HG03432 (cell line): ENCODE measurements at regions not wholly inside any gene's neighbourhood (a gene's known extent, or its start where the extent isn't known, plus 50 kb on each side); places are given as distances from the start of the nearest gene placed in this dataset.
A peak's percentile ranks its signal among the peaks of the same experiment; 100 is the strongest.
"Not testable (repeated sequence)": the region's sequence is repeated elsewhere in the genome, so short reads cannot be mapped to it uniquely, and the experiment has no call there.

Experiments
- ATAC-seq: cut with Tn5 transposase; IDR thresholded peaks from one replicate; pipeline ENCODE4 v1.9.1; 2021; ENCODE audit warnings: mild to moderate bottlenecking, moderate library complexity; ENCODE audit not compliant: unreplicated experiment

DNA sequence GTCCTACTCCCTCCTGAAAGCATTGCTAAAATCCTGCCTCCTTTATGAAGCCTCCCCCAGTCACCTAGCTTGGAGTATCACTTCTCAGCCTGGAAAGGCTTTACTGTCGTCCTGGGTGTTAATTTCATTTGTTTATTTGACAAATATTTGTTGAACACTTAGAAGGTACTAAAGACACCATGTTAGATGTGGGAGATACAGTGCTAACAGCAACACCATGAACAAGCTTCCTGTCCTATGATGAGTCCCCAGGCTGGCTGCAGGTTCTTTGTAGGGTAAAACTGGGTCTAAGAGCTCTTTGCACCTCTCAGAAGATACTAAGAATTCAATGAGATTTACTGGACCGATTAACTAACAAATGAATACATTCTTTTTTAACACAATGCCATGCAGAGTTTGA lies 109.2 kb upstream of the TMEM170B start:
- ATAC-seq: peak; percentile 31

DNA sequence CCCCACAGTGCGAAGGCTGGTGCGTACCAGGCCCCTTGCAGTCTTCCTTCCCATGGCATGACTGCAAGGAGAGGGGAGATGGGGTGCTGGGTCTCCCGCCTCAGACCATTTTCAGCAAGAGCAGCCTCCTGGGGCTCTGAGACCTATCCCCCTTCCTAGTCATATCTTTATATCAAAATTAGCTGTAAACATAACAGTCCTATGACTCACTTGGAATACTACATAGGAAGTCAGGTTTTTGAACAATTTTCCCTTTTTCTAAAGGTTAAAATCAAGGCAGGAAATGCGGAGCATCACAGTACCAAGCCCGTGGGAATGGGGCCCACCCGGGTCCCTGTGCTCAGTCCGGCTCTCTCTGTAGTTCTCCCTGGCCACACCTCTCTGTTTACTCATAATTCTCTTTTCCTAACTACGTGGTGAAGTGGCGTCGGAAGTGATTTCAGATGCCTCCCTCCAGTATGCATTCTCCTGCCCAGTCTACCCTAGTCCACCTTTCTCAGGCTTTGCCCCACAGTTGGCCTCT lies 109.8 kb upstream of the TMEM170B start:
- no peak for ATAC-seq

DNA sequence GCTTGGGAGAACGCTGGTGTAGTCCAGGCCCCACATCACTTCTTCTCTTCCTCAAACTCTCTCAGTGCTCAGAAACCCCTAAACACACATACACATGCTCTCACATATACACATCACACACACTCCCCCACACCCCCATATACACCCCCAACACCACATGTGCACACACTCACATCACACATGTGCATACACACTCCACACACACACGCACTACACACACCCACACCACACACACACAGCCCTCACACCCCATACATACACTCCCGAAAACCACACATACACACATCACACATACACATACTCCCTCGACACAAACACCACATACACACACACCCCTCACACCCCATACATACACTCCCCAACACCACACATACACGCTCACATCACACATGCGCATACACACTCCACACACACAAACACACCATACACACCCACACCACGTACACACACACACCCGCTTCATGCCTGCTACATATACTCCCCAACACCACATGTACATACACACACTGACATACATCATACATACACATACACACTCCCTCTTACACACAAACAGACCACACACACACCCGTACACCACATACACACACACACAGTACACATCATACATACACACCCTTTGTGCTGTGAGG lies 110.3 kb upstream of the TMEM170B start:
- ATAC-seq: no peak

DNA sequence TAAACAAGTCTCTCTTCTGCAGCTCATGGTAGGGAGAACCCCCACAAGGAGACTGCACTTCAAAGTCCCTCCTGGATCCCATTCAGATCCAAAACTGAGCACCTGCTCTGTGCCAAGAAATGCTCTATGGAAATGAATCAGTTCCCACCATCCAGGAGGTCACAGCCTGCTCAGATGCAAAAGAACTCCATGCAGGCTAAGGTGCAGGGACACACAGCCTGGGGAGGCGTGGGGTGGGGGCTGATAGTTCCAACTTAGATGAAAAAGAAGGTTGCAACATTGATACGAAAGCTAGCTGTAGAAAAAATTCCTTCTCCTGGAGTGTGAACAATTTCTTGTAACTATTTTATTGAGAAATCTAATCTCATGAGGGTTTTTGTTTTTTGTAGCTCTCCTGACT lies 111.0 kb upstream of the TMEM170B start:
- no peak for ATAC-seq

DNA sequence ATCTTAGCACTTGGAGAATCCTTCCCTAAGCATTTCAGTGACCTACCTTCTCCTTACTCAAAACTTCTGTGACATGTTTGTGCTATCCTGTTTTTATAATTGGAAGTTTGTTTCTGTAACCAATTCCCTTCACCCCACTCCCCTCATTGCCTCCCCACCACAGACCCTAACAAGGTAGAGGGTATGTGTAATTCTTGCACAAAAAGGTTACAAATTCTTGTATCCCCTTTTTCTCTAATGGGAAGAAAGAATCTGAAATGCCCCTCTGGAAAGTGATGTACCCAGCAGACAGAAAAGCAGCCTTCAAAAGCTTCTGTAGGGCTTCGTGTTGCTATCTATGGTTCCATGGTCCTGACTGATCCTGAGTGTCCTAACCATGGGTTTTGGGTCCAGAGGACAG lies 111.7 kb upstream of the TMEM170B start:
- ATAC-seq: no peak

DNA sequence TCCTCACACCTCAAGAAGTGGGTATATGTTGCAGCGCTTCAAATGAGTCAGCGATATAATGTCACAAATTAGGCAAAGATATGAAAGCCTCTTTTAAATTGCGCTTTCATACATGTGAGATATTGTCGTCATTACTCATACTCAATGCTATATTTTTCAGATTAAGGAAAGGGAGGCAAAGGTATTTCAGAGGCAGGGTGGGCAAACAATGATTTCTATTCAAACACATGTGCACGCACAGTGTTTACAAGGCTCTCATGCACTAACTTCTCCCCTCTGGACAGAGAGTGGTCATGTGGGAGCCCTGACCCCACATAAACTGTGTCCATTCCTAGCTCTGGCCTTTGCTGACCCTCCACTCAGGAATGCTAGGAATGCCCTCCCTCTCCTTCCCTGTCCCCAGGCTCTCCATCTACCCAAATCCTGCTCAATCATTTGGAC lies 112.1 kb upstream of the TMEM170B start:
- no peak for ATAC-seq

DNA sequence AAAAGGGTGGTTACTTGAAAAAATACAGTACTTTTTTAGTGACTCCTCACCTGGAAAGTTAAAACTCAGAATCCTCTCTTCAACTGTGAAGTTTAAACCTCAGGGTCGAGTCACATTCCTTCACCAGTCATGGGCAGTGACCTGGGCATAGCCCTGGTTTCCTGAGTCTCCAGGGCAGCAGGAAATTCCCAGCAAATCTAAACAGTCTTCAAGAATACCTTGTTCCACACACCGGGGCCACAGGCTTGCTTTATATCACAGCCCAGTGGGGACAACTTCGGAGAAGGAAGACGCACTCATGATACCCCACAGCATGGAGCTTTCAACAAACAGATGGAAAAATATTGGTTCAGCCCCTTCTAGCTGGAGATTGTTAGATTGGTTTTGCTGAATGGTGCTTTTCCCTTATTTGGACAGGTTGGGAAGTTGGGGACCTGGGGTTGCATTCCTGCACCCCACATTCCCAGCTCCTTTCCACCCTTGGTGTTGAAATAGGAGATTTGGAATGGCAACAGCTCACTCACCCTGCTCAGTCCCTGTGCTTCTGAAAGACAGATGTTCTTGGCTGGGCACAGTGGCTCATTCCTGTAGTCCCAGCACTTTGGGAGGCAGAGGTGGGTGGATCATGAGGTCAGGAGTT lies 113.0 kb upstream of the TMEM170B start:
- no peak for ATAC-seq

DNA sequence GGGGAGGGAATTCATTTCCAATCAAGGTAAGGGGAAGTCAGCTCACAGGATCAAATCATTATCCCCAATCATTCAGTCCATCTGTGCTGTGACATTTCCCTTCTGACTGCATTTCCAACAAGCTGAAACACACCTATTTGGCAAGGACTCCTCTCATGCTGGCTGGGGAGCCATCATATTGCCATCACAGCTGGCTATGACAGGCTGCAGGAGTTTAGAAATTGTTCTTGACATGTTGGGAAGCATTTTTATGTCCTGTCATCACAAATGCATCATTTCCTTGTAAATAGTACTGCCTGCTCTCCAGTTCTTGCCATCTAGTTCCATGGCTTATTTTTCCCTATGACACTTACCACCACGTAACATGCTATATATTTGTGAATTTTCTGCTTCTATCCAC lies 113.9 kb upstream of the TMEM170B start:
- no peak for ATAC-seq

DNA sequence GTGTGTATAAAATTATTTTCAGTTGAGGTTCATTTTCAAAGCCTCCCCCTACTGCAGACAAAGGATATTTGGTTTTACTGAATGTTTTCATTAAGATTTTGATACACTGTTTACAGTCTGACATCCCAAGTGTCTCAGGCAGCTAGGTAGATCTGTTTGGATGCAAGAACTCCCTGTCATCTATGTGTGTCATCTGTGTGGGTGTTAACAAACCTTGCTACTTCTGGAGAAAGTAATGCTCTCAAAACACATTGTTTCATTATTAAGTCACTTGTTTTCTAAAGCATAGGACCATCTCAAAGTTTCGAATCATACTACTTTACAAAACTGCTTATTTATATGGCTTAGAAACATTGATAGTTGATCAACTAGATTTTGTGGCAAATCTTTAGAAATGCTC lies 114.5 kb upstream of the TMEM170B start:
- ATAC-seq: peak; percentile 61

DNA sequence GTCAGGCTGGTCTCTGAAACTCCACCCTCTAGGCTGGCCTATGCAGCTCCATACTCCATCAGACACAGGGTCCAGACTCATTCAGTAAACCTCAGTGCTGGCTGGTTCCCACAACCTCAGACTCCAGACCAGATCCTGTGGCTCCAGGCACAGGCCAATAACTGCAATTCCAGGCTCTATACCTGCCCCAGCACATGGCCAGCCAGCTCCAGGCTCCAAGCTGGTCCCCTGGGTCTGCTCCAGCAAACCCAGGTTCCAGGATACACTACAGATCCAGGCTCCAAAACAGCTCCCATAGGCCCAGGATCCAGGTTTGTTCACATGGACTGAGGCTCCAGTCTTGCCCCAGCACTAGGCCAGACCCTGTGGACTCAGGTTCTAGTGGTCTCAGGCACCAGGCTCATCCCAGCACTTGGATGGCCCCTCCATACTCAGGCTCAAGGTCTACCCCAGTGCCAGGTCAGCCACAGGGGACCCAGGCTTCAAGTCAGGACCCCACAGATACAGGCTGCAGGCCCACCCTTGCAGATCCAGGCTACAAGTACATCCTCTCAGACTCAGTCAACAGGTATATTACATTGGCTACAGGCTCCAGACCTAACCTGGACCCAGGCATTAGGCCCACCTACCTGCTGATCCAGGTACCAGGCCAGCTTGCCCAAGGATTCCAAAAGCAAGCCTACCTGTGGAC lies 117.6 kb upstream of the TMEM170B start:
- ATAC-seq: no peak

DNA sequence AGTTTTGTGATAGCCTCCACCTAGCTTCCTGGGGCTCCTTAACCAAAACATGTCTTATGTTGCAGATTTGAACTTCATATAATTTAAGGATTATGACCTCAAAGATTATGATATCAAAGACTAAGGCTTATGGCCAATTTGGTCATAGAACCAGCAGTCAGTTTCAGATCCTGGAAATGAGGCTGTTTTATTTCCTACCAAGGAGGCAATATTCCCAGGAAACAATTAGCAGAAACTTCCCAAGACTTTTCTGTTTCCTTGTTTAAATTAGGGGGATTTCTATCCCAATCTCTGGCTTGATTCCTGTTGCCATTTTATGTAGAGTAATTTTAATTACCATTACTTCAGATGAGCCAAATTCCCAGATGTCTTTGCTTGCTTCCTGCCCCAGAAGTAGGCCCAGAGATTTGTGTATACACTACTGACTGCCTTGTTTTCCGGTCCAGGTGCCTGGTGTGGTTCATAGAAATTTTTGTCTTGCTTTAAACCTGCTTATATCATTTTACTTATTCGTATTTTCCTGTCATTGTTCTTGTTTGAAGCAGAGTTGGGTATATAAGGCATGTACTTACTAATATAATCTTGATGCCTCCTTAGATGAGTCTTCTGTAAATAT lies 119.2 kb upstream of the TMEM170B start:
- no peak for ATAC-seq

DNA sequence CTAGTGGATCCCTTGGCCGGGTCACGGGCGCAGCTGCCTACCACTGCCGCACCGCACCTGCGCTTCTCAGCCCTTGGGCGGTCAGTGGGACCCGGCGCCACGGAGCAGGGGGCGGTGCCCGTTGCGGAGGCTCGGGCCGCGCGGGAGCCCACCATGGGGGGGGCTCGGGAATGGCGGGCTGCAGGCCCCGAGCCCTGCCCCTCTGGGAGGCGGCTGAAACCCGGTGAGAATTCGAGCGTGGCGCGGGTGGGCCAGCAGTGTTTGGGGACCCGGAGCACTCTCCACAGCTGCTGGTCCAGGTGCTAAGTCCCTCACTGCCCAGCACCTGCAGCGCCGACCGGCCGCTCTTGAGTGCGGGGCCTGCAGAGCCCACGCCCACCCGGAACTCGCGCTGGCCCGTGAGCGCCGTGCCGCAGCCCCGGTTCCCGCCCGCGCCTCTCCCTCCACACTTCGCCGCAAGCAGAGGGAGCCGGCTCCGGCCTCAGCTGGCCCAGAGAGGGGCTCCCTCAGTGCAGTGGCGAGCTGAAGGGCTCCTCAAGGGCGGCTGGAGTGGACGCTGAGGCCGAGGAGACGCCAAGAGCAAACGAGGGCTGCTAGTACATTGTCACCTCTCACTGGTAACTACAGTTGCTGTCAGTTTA lies 120.5 kb upstream of the TMEM170B start:
- no peak for ATAC-seq

DNA sequence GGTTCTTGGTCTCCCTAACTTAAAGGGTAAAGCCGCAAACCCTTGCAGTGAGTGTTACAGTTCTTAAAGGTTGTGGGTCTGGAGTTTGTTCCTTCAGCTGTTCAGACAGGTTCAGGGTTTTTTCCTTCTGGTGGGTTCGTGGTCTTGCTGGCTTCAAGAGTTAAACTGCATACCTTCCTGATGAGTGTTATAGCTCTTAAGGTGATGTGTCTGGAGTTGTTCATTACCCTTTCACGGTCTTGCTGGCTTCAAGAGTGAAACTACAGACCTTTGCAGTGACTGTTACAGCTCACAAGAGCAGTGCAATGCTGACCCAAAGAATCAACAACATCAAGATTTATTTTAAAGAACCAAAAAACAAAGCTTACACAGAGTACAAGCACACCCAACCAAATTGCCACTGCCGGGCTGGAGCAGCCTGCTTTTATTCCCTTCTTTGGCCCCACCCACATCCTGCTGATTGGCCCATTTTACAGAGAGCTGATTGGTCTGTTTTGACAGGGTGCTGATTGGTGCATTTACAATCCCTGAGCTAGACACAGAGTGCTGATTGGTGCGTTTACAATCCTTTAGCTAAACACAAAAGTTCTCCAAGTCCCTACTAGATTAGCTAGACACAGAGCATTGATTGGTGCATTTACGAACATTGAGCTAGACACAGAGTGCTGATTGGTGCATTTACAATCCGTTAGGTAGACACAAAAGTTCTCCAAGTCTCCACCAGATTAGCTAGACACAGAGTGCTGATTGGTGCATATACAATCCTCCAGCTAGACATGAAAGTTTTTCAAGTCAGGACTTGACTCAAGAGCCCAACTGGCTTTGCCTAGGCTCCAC lies 121.2 kb upstream of the TMEM170B start:
- not testable (repeated sequence) for ATAC-seq

DNA sequence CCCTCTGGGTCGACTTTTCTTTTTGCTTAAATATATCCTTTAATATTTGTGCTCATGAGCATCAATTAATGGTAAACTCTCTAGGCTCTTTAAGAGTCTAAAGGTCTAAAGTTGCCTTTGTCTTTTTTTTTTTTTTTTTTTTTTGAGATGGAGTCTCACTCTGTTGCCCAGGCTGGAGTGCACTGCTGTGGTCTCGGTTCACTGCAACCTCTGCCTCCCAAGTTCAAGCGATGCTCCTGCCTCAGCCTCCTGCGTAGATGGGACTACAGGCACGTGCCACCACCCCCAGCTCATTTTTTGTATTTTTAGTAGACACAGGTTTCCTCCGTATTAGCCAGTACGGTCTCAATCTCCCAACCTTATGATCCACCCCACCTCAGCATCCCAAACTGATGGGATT lies 122.0 kb upstream of the TMEM170B start:
- ATAC-seq: no peak

DNA sequence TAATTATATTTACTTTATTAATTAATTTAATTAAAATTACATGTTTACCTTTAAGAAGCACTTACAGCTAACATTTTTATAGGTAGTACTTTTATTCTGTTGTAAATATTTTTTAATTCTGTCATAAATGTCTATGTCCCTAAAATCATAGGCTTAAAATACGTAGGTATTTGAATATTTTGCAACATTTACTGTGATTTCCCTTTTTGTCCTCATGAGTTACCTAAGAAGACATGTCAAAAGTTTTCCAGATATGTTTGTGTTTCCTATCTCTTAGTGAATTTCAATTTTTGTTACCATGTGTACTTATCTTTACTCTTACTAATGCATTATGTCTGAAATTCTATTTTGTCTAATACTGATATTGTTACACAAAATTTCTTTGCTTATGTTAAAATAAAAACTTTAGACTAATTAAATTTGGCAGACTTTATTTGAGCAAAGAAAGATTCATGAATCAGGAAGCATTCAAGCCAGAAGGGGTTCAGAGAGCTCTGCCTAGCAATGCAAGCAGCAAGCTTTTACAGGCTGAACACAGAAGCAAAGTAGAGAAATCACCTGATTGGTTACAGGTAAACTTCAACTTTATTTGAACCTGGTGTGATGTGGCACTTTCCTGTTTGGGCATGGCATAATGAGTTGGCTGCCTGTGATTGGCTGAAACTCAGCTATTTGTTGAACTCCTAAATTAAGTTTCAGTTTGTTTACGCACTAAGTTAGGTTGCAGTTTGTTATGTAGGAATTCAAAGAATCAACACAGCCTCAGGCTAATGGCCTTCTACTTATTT lies 123.2 kb upstream of the TMEM170B start:
- peak; percentile 69 for ATAC-seq

DNA sequence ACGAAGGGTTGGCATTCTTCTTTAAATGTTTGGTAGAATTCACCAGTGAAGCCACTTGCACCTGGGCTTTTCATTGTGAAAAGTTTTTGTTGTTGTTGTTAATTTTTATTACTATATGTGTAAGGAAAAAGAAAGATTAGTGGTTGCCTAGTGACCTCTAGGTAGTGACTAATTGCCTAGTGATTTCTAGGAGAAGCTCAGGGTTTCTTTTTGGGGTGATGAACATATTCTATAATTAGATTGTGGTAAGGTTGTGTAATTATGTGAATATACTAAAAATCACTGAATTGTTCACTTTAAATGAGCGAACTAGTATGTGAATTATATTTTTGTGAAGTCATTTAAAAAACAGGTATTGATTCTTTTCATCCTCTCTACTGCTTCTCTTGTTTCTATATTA lies 123.8 kb upstream of the TMEM170B start:
- no peak for ATAC-seq

DNA sequence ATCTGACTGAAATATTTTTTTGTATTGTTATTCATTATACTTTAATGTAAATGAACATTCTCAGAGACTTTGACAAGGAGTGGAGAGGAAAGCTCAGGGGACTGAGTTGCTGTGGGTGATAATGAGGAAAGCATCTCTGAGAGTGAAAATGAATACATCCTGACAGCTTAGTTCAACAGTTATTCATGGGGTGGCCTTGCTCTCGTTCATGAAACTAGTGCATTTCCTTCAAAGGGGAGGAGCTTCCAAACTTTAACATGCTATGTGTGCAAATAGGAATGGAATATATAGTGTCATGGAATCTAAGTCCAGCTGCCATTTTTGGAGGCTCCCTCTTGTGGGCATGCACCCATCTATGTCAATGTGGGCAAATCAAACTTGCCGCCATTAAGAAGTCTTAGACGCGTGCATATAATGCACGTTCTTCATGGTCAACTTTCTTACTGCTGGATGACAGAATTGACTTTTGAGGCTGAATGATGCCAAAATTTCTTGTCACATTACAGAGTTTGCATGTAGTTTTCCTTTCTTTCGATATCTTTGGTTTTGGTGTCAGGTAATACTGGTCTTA lies 124.3 kb upstream of the TMEM170B start:
- ATAC-seq: no peak

DNA sequence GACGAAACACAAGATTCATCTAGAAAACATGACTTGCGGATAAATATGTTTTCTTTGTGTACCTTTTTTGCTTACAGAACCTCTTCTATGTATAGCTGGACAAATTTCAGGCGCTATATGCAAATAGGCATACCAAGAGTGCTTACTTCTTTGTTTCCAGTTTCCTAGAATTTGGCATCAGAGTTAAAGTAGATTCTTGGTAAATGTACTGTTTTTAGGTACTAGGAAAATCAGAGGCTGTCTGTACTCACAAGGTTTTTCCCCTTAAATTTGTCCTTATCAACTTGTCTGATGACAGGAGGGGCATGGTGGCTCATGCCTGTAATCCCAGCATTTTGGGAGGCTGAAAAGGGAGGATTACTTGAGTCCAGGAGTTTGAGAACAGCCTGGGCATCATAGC lies 124.9 kb upstream of the TMEM170B start:
- no peak for ATAC-seq

DNA sequence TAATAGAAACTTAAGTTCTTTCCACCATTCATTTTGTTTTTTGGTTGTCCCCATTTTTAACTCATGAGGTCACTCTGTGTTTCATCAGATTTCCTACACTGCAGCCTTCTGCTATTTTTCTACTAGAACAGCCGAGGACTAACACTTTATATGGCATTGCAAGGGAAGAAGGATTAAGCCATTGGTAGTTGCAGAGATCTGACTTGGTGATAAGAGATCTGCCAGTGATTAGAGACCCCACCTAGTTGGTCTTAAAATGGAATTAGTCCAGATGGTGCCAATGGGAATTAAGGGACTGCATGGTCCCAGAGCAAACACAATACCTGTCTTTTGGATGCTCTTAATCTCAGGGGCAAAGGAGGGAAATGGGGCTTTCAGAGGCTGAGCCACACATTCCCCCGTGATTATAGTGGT lies 125.5 kb upstream of the TMEM170B start:
- no peak for ATAC-seq
